VCaP (cell line): ENCODE measurements at regions not wholly inside any gene's neighbourhood (a gene's known extent, or its start where the extent isn't known, plus 50 kb on each side); places are given as distances from the start of the nearest gene placed in this dataset.
A peak's percentile ranks its signal among the peaks of the same experiment; 100 is the strongest.

Source experiments
- H3K27ac ChIP-seq: fragments of 450-650 bp; 2 replicates; pipeline ENCODE4 v1.5.1; 2017
- TF ChIP-seq, protein P1 (sequence below): fragments of 450-650 bp; conservative IDR thresholded peaks from 2 replicates; pipeline ENCODE4 v1.5.1; 2017; ENCODE audit warnings: mild to moderate bottlenecking, moderate library complexity

DNA sequence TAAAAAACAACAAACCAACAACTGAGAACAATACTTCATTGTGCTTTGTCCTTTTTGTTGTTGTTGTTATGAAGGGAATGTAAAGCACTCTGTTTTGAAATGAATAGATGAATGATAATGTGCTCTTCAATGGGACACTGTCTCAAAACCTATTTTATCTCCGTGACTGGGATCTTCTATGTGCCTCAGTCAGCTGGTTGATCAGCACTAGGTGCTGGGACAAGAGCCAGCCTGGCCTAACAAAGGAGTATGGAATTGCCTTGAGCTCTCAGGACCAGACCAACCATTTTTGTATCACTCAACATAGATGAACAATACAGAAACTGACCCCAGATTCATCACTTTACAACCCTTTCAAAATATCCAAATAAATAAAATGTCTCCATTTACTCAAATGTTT, 440.2 kb downstream of the KCNJ2 start:
- TF ChIP-seq, protein P1, sequence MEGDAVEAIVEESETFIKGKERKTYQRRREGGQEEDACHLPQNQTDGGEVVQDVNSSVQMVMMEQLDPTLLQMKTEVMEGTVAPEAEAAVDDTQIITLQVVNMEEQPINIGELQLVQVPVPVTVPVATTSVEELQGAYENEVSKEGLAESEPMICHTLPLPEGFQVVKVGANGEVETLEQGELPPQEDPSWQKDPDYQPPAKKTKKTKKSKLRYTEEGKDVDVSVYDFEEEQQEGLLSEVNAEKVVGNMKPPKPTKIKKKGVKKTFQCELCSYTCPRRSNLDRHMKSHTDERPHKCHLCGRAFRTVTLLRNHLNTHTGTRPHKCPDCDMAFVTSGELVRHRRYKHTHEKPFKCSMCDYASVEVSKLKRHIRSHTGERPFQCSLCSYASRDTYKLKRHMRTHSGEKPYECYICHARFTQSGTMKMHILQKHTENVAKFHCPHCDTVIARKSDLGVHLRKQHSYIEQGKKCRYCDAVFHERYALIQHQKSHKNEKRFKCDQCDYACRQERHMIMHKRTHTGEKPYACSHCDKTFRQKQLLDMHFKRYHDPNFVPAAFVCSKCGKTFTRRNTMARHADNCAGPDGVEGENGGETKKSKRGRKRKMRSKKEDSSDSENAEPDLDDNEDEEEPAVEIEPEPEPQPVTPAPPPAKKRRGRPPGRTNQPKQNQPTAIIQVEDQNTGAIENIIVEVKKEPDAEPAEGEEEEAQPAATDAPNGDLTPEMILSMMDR: no peak
- H3K27ac ChIP-seq: no peak overlapping the region

DNA sequence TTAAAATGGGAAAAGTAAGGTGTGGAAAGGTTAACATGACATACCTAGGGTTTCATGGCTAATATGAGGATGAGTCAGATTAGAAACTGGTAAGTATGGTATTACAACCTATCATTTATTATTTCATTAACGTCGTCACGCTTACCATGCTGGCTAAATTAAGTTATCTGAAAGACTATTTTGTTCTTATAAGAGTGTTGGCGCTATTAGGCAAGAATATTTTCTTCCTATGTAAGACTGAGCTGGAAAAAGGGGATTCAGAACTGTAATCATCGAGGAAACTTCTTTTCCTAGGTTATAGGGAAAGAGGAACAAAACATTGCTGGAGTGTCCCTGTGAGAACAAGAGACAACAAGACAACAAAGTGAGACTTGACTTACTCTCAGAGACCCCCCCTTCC, 440.8 kb downstream of the KCNJ2 start:
- TF ChIP-seq, protein P1: no peak
- no peak overlapping the region for H3K27ac ChIP-seq

DNA sequence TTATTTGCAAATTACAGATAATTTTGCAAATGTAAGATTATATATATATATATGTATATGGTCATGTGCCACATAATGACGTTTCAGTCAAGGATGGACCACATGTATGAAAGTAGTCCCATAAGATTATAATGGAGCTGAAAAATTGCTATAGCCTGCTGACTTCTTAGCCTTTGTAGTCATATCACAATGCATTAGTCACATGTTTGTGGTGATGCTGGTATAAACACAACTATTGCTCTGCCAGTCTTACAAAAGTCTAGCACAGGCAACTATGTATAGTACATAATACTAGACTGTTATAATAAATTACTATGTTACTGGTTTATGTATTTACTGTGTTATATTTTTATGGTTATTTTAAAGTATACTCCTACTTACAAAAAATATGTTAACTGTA, 444.3 kb downstream of the KCNJ2 start:
- H3K27ac ChIP-seq: no peak overlapping the region
- TF ChIP-seq, protein P1: no peak

DNA sequence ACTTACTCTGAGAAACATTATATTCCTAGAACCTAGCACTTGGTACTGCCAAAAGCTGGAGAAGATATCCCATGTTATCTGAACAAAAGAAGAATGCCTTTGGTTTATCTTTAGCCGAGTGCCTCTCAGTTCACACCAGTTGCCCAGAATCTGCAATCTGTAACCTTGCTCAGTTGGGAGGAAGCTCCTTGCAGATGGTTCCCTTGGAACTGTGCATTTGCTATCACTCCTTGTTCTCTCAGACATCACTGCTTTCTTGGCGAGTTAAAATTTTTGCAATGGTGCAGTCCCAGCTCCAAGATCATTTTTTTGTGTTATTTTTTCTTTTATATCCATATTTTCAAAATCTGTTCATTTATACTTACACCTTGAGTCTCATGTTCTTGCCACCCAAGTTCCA, 446.5 kb downstream of the KCNJ2 start:
- TF ChIP-seq, protein P1: no peak
- no peak overlapping the region for H3K27ac ChIP-seq

DNA sequence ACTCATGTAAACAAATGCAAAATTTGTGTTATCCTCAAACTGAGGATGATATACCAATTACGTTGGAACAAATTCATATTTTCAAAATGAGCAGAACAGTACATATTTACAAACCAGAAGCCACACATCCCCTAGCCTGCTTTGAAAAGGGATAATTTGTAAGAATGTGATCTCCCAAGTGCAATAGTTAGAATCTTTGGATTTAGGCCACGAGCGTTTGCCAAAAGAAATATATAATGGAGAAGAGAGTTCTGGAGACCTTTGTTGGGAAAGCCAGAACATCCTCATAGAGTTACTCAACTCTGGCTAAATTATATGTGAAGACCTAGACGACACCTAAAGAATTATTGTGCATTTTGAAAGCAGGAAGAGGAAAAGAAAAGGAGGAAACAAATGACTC, 449.3 kb downstream of the KCNJ2 start:
- TF ChIP-seq, protein P1: no peak
- no peak overlapping the region for H3K27ac ChIP-seq

DNA sequence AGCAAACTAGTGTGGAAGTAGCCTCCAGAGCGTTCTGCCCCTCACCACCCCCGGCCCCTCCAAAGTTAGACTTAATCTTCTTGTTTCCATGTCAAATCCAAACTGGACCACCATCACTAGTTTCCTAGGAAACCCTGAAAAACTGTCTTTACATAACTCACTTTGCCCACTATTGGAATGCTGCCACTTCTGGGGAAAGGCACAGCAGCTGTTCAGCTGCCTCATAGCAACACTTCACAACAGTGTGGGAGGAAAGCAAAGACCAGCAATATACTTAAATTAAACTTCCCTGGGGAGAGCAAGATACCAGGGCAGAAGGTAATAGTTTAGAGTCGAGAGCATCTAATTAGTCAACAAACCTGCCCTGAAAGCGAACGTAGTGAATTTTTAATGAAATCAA, 452.2 kb downstream of the KCNJ2 start:
- TF ChIP-seq, protein P1: no peak
- no peak overlapping the region for H3K27ac ChIP-seq

DNA sequence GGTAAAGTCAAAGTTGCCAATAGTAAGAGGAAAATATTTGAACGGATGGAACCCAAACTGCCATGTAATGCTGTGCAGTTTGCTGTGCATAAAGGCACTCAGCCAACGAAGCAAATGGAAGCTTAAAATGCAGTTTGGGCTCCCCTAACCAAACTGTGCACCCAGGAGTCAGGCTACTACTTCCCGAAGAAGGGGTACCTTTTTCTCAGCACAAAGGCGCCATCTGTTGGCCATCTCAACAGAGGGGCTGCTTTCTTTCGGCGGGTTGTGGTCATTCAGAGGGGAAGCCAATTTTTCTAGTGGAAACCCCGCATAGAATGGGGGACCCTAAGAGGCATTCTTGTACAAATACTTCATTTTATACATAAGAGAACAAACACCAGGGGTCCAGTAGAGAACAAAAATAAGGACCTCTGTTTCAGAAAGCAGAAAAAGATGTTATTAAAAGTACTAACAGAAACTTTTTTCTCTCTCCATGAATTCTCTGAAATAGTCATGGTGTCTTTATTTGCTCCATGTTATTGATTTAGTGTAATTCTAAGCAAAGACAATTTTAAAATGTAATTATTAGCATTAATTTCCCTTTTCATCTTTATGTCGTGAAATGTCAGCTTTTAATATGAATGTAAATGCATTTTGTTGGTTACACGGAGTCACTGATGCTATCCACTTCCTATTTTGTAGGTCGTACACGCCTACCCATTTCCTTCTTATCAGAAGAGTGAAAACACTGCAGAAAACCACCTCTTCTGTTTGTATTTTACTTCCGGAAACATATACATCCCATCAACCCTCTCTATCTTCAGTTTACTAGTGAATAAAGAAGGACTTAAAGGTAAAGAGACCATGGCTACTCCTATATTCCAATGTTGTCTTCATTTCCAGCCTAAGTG, 453.3 kb downstream of the KCNJ2 start:
- TF ChIP-seq, protein P1: peak; percentile 84
- no peak overlapping the region for H3K27ac ChIP-seq
